IMR-90 (cell line): ENCODE measurements at regions not wholly inside any gene's neighbourhood (a gene's known extent, or its start where the extent isn't known, plus 50 kb on each side); places are given as distances from the start of the nearest gene placed in this dataset.

Source experiments
- ATAC-seq: fragments of 200-7000 bp; cut with Tn5 transposase; 2 replicates; pipeline ENCODE4 v1.9.1; 2020; ENCODE audit warnings: low read depth, mild to moderate bottlenecking, moderate library complexity
- BruUV-seq: library from RNA; stranded (reverse); fragments of 400-500 nt; replicated peaks from 2 replicates; lab custom pipeline; 2021; lab: Mats Ljungman, UMichigan
- CTCF ChIA-PET: fragments of 300-600 bp; formaldehyde crosslinking; extraction: SDS; loops from one replicate; lab custom pipeline; 2021; ENCODE audit warnings: antibody characterized with exemption; lab: Yijun Ruan, JAX
- POLR2A ChIA-PET: fragments of 300-600 bp; sonication (Branson Sonifier 250); formaldehyde crosslinking; loops from one replicate; lab custom pipeline; 2022; ENCODE audit warnings: antibody characterized with exemption; ENCODE audit not compliant: unreplicated experiment; lab: Charles Lee
- DNase-seq: peaks from one replicate; pipeline ENCODE4 v3.0.0; 2013
- H2AFZ ChIP-seq: replicated peaks from 2 replicates; pipeline ENCODE3; 2013; ENCODE audit warnings: low read length, mild to moderate bottlenecking; ENCODE audit not compliant: poor library complexity
- H2AK5ac ChIP-seq: 2 replicates; pipeline ENCODE4 v1.6.1; 2013; ENCODE audit warnings: low read depth, low read length, inconsistent platforms
- H2AK9ac ChIP-seq: replicated peaks from 2 replicates; pipeline ENCODE3; 2013; ENCODE audit warnings: mild to moderate bottlenecking, low read depth, low read length, moderate library complexity; ENCODE audit not compliant: poor library complexity
- H2BK120ac ChIP-seq: 2 replicates; pipeline ENCODE4 v1.6.1; 2013; ENCODE audit warnings: low read depth, low read length, inconsistent platforms
- H2BK15ac ChIP-seq: 3 replicates; pipeline ENCODE4 v1.6.1; 2013; ENCODE audit warnings: low read depth, low read length, inconsistent platforms
- H2BK20ac ChIP-seq: 2 replicates; pipeline ENCODE4 v1.6.1; 2013; ENCODE audit warnings: low read depth, mild to moderate bottlenecking, inconsistent platforms, low read length, moderate library complexity
- H2BK5ac ChIP-seq: 2 replicates; pipeline ENCODE4 v1.6.1; 2013; ENCODE audit warnings: mild to moderate bottlenecking, low read depth, low read length, inconsistent platforms; ENCODE audit not compliant: poor library complexity, severe bottlenecking
- H3K14ac ChIP-seq: replicated peaks from 2 replicates; pipeline ENCODE4 v1.6.1; 2013; ENCODE audit warnings: low read depth, low read length, inconsistent platforms
- H3K18ac ChIP-seq: 2 replicates; pipeline ENCODE4 v1.6.1; 2013; ENCODE audit warnings: low read depth, low read length, control low read depth
- H3K23ac ChIP-seq: 2 replicates; pipeline ENCODE4 v1.6.1; 2013; ENCODE audit warnings: low read depth, low read length, inconsistent platforms
- H3K27ac ChIP-seq: 2 replicates; pipeline ENCODE4 v1.5.1; 2013; ENCODE audit warnings: mild to moderate bottlenecking, control low read depth, low read length; ENCODE audit not compliant: insufficient read depth
- H3K27me3 ChIP-seq: 2 replicates; pipeline ENCODE4 v1.6.1; 2013; ENCODE audit warnings: low read length; ENCODE audit not compliant: control insufficient read depth, insufficient read depth
- H3K36me3 ChIP-seq: 2 replicates; pipeline ENCODE4 v1.6.1; 2013; ENCODE audit warnings: low read length, mixed read lengths; ENCODE audit not compliant: control insufficient read depth, insufficient read depth
- H3K4ac ChIP-seq: 2 replicates; pipeline ENCODE4 v1.6.1; 2013; ENCODE audit warnings: low read depth, low read length, inconsistent platforms
- H3K4me1 ChIP-seq: 2 replicates; pipeline ENCODE4 v1.6.1; 2013; ENCODE audit warnings: low read length, mixed read lengths; ENCODE audit not compliant: control insufficient read depth, insufficient read depth
- H3K4me2 ChIP-seq: 2 replicates; pipeline ENCODE4 v1.6.1; 2013; ENCODE audit warnings: low read depth, mild to moderate bottlenecking, control low read depth, low read length, moderate library complexity
- H3K4me3 ChIP-seq: 2 replicates; pipeline ENCODE4 v1.5.1; 2013; ENCODE audit warnings: low read depth, mild to moderate bottlenecking, control low read depth, low read length, moderate library complexity; ENCODE audit not compliant: insufficient read depth
- H3K56ac ChIP-seq: 2 replicates; pipeline ENCODE4 v1.6.1; 2013; ENCODE audit warnings: low read length, inconsistent platforms; ENCODE audit not compliant: insufficient read depth; ENCODE audit errors: extremely low read depth
- H3K79me1 ChIP-seq, 2 experiments: 2 replicates each; pipeline ENCODE4 v1.6.1; 2013; ENCODE audit warnings: low read length in 2 of 2, inconsistent platforms in 1 of 2, low read depth in 1 of 2
- H3K9ac ChIP-seq: 2 replicates; pipeline ENCODE4 v1.6.1; 2013; ENCODE audit warnings: low read depth, low read length, control low read depth
- H3K9me1 ChIP-seq: 2 replicates; pipeline ENCODE4 v1.6.1; 2013; ENCODE audit warnings: low read length, inconsistent platforms; ENCODE audit not compliant: insufficient read depth
- H3K9me3 ChIP-seq: 2 replicates; pipeline ENCODE4 v1.6.1; 2013; ENCODE audit warnings: low read length; ENCODE audit not compliant: control insufficient read depth, insufficient read depth
- H4K20me1 ChIP-seq: 2 replicates; pipeline ENCODE4 v1.6.1; 2013; ENCODE audit warnings: low read length, inconsistent platforms; ENCODE audit not compliant: insufficient read depth
- H4K5ac ChIP-seq: 2 replicates; pipeline ENCODE4 v1.6.1; 2013; ENCODE audit warnings: mild to moderate bottlenecking, low read depth, low read length, control low read depth
- H4K8ac ChIP-seq, 2 experiments: 2 replicates each; pipeline ENCODE4 v1.6.1; 2013; ENCODE audit warnings: low read depth in 2 of 2, low read length in 2 of 2, control low read depth in 1 of 2, inconsistent platforms in 1 of 2
- H4K91ac ChIP-seq: 2 replicates; pipeline ENCODE4 v1.6.1; 2013; ENCODE audit warnings: low read depth, low read length, inconsistent platforms; ENCODE audit not compliant: insufficient read depth
- BHLHE40 ChIP-seq: fragments of 150-350 bp; IDR thresholded peaks from 2 replicates; pipeline ENCODE4 v1.6.1; 2016; ENCODE audit warnings: mild to moderate bottlenecking, low read depth, low read length
- CEBPB ChIP-seq: IDR thresholded peaks from 2 replicates; pipeline ENCODE4 v1.6.1; 2012; ENCODE audit warnings: low read depth, low read length, improper control_type of control experiment
- FOS ChIP-seq: fragments of 150-350 bp; IDR thresholded peaks from 2 replicates; pipeline ENCODE4 v1.6.1; 2016; ENCODE audit warnings: low read depth, low read length
- MXI1 ChIP-seq: IDR thresholded peaks from 2 replicates; pipeline ENCODE4 v1.6.1; 2012; ENCODE audit warnings: low read depth, mild to moderate bottlenecking, low read length, moderate library complexity, borderline replicate concordance
- NFE2L2 ChIP-seq: fragments of 150-350 bp; IDR thresholded peaks from 2 replicates; pipeline ENCODE4 v1.6.1; 2016; ENCODE audit warnings: low read depth, mild to moderate bottlenecking, low read length
- POLR2A ChIP-seq: IDR thresholded peaks from 2 replicates; pipeline ENCODE4 v1.6.1; 2012; ENCODE audit warnings: mild to moderate bottlenecking, low read depth, low read length
- RCOR1 ChIP-seq: IDR thresholded peaks from 2 replicates; pipeline ENCODE4 v1.6.1; 2012; ENCODE audit warnings: mild to moderate bottlenecking, low read length, improper control_type of control experiment; ENCODE audit not compliant: insufficient replicate concordance
- RFX5 ChIP-seq: IDR thresholded peaks from 2 replicates; pipeline ENCODE4 v1.8.0; 2012; ENCODE audit warnings: low read depth, mild to moderate bottlenecking, low read length, moderate library complexity
- USF2 ChIP-seq: fragments of 150-350 bp; IDR thresholded peaks from 2 replicates; pipeline ENCODE4 v1.6.1; 2017; ENCODE audit warnings: mild to moderate bottlenecking, antibody characterized with exemption, low read length, low read depth
- WGBS, 2 experiments: methylation state at CpG; one replicate each; pipeline versions ENCODE4 v1.1.5 to v1.1.7; 2013; ENCODE audit warnings: missing lambda C conversion rate in 2 of 2; ENCODE audit not compliant: insufficient read length in 1 of 2; ENCODE audit errors: extremely low coverage in 2 of 2; 5-methylcytosine and 5-hydroxymethylcytosine counted together
- dilution Hi-C: fragments of 300-500 bp; cut with HindIII; formaldehyde crosslinking; loops from one replicate; pipeline ENCODE4 v1.14.3; 2018; ENCODE audit warnings: low sequenced_read_pairs; ENCODE audit not compliant: unreplicated experiment
- in situ Hi-C: fragments of 300-500 bp; cut with MboI; formaldehyde crosslinking; loops from 3 replicates; pipeline ENCODE4 v1.14.3; 2019; ENCODE audit warnings: low sequenced_read_pairs, inconsistent platforms, mixed read lengths
- intact Hi-C: fragments of 100-400 bp; cut with micrococcal nuclease; formaldehyde crosslinking; loops from 2 replicates; pipeline ENCODE4 v1.10.0; 2022

DNA sequence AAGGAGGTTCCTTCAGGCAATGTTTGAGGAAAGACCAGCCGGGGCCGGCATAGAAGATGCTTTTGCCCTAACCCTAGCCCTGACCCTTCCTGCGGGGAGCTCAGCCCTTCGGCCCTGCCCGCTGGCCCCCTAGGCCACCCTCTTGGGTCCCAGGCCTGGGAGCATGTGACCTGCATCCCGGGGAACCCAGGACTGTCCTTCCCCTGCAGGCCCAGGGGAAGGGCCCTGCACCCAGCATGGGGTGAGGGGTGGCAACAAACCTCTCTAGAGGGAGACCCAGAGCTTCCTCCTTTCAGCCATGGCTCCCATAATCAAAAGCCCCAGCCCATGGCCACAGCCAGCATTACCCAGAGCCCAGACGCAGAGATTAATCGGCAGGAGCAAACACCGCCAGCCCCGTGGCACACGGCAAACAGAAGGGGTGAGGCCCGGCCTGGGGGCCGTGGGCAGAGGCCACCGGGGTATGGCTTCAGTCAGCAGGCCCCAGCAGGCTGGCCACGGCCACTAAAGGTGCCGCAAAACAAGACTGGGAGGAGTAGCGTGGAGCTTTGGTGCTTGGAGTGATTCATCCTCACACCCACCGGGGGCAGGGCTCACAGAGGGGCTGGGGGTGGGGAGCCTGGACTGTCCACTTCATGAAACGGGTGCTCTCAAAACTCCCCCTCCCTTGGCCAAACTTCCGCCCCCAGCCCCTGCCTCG is 61.6 kb upstream of the HPCAL1 start:
- Histone ChIP-seq H3K9ac (no peak overlapping the region), H3K4me2 (no peak overlapping the region), H3K36me3 (no peaks in the 10 kb centered on the region), H4K5ac (no peak overlapping the region), H3K9me3 (no peaks in the 10 kb centered on the region), H2AK9ac (no peak overlapping the region), H3K56ac (no peak overlapping the region), H4K91ac (no peak overlapping the region), H3K4me1 (no peaks in the 10 kb centered on the region), H3K4me3 (no peak overlapping the region), H3K9me1 (no peaks in the 10 kb centered on the region), H2BK20ac (no peak overlapping the region), H4K20me1 (no peaks in the 10 kb centered on the region), H2BK5ac (no peak overlapping the region), H3K14ac (no peak overlapping the region), H3K27me3 (peaks cover 38% of the 10 kb centered on the region), H3K4ac (no peak overlapping the region), H2AK5ac (no peak overlapping the region), H3K27ac (no peak overlapping the region), H4K8ac (no peak overlapping the region), H3K18ac (no peak overlapping the region), H2AFZ (no peak overlapping the region), H2BK120ac (no peak overlapping the region), H3K23ac (no peak overlapping the region), H2BK15ac (no peak overlapping the region), H3K79me1 (no peaks in the 10 kb centered on the region)
- ChIA-PET POLR2A (no interaction called here), CTCF (no interaction called here)
- ATAC-seq (no peak), DNase-seq (no peak)
- WGBS, 2 experiments: 77% methylated on average over 4 of the region's 21 CpGs; no CpG with 5 or more reads in 1 of the 2 experiments
- no TSS peak for BruUV-seq
- no peak for TF ChIP-seq USF2
- TF ChIP-seq FOS: no peak
- no peak for TF ChIP-seq NFE2L2
- TF ChIP-seq RFX5: no peak
- no peak for TF ChIP-seq RCOR1
- TF ChIP-seq POLR2A: no peak
- no peak for TF ChIP-seq BHLHE40
- TF ChIP-seq CEBPB: no peak
- no peak for TF ChIP-seq MXI1
- in situ Hi-C loops (no loop called here), intact Hi-C loops (no loop called here), dilution Hi-C loops (no loop called here)
